ENCODE measurements at regions not wholly inside any gene's neighbourhood (a gene's known extent, or its start where the extent isn't known, plus 50 kb on each side); places are given as distances from the start of the nearest gene placed in this dataset.
A peak's percentile ranks its signal among the peaks of the same experiment; 100 is the strongest.

DNA sequence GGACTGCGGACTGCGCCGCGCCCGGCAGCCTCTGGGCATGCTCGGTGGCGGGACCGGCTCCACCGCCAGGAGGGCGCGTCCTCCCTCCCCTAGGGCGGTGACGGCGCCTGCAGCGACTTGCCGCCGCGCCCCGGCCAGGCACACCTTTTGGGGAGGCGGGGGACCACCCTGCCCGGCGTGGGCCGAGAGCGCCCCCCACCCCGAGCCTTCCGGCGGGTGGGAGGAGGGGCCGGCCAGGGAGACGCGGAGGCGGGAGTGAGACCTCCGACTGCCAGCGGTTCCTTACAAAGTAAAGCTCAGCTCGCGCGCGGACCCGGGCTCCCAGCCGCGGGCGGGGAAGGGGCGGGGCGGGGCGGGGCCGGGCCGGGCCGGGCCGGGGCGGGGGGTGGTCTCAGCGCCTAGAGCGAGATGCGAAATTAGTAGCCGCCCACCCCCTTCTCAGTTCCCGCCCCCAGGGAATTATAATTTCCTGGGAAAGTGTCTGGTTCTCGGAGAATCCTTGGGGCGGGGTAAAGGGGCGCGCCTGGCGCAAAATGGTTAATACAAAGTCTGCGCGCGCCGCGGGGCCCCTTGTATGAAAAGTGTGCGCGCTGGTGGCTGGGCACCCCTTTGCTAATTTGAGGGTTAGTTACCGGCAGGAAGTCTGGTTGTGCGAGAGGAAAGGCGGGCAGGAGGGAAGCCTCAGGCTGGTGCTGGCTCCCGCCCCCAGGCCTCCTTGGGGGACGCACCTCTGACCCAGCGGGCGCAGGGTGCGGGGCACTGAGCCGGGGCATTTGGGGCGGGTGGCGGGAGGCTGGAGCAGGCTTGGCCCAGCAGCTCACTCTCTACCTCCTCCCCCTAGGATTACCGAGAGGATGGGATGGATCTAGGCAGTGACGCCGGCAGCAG, 224.8 kb upstream of the IL12A start:
- TF ChIP-seq ESRRG (CRISPR knock-in tag; IDR thresholded peaks at IDR 0.05) (0 out of 2 replicates have a peak, but pooled peaks have one; percentile 34), ZC3H10 (CRISPR knock-in tag; IDR thresholded peaks at IDR 0.05) (no peak), CSRNP3 (CRISPR knock-in tag; IDR thresholded peaks at IDR 0.05) (peak; percentile 68; the same call in 1 of the 2 replicates), GLIS3 (CRISPR knock-in tag; IDR thresholded peaks at IDR 0.05) (no peak), ZFP3 (CRISPR knock-in tag; IDR thresholded peaks at IDR 0.05) (no peak), TCF4 (CRISPR knock-in tag; IDR thresholded peaks at IDR 0.05; ENCODE audit: borderline replicate concordance) (peak; percentile 37; the same call in 1 of the 2 replicates)
- peak; percentile 60 for ATAC-seq

DNA sequence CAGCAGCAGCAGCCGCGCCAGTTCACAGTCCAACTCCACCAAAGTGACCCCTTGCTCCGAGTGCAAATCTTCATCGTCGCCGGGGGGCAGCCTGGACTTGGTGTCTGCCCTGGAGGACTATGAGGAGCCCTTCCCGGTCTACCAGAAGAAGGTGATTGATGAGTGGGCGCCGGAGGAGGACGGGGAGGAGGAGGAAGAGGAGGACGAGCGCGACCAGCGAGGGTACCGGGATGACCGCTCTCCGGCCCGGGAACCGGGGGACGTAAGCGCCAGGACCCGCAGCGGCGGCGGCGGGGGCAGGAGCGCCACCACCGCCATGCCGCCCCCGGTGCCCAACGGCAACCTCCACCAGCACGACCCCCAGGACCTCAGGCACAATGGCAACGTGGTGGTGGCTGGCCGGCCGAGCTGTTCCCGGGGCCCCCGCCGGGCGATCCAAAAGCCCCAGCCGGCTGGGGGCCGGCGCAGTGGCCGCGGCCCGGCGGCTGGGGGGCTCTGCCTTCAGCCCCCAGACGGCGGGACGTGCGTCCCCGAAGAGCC, 224.1 kb upstream of the IL12A start:
- TF ChIP-seq, protein P1, sequence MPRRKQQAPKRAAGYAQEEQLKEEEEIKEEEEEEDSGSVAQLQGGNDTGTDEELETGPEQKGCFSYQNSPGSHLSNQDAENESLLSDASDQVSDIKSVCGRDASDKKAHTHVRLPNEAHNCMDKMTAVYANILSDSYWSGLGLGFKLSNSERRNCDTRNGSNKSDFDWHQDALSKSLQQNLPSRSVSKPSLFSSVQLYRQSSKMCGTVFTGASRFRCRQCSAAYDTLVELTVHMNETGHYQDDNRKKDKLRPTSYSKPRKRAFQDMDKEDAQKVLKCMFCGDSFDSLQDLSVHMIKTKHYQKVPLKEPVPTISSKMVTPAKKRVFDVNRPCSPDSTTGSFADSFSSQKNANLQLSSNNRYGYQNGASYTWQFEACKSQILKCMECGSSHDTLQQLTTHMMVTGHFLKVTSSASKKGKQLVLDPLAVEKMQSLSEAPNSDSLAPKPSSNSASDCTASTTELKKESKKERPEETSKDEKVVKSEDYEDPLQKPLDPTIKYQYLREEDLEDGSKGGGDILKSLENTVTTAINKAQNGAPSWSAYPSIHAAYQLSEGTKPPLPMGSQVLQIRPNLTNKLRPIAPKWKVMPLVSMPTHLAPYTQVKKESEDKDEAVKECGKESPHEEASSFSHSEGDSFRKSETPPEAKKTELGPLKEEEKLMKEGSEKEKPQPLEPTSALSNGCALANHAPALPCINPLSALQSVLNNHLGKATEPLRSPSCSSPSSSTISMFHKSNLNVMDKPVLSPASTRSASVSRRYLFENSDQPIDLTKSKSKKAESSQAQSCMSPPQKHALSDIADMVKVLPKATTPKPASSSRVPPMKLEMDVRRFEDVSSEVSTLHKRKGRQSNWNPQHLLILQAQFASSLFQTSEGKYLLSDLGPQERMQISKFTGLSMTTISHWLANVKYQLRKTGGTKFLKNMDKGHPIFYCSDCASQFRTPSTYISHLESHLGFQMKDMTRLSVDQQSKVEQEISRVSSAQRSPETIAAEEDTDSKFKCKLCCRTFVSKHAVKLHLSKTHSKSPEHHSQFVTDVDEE (CRISPR knock-in tag; IDR thresholded peaks at IDR 0.05): no peak
- no peak for TF ChIP-seq SNAI2 (CRISPR knock-in tag; IDR thresholded peaks at IDR 0.05)
- 0 out of 2 replicates have a peak, but pooled peaks have one; percentile 7 for TF ChIP-seq PATZ1 (CRISPR knock-in tag; IDR thresholded peaks at IDR 0.05; ENCODE audit: borderline replicate concordance)
- peak; percentile 0 for ATAC-seq

- peak; percentile 76 for ATAC-seq
- no peak for TF ChIP-seq ARNTL (CRISPR knock-in tag; IDR thresholded peaks at IDR 0.05; ENCODE audit: borderline replicate concordance, low read depth)
- peak; percentile 96; the same call in 1 of the 2 replicates for TF ChIP-seq PATZ1 (CRISPR knock-in tag; IDR thresholded peaks at IDR 0.05; ENCODE audit: borderline replicate concordance)
Measured at GRCh38 chr3:159765030-159765859, 223.4 kb upstream of the IL12A start.

GRCh38 chr3:159765860-159766294, 222.8 kb upstream of the IL12A start:
- no peak for TF ChIP-seq ESRRG (CRISPR knock-in tag; IDR thresholded peaks at IDR 0.05)
- TF ChIP-seq BACH2 (CRISPR knock-in tag; IDR thresholded peaks at IDR 0.05; ENCODE audit: borderline replicate concordance): no peak
- ATAC-seq: no peak

- ATAC-seq: peak; percentile 37; the same call in 2 of the 3 replicates
- TF ChIP-seq, protein P2, sequence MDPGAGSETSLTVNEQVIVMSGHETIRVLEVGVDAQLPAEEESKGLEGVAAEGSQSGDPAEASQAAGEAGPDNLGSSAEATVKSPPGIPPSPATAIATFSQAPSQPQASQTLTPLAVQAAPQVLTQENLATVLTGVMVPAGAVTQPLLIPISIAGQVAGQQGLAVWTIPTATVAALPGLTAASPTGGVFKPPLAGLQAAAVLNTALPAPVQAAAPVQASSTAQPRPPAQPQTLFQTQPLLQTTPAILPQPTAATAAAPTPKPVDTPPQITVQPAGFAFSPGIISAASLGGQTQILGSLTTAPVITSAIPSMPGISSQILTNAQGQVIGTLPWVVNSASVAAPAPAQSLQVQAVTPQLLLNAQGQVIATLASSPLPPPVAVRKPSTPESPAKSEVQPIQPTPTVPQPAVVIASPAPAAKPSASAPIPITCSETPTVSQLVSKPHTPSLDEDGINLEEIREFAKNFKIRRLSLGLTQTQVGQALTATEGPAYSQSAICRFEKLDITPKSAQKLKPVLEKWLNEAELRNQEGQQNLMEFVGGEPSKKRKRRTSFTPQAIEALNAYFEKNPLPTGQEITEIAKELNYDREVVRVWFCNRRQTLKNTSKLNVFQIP (CRISPR knock-in tag; IDR thresholded peaks at IDR 0.05; ENCODE audit: borderline replicate concordance, low read depth): no peak
- TF ChIP-seq CREB5 (CRISPR knock-in tag; IDR thresholded peaks at IDR 0.05; ENCODE audit: low read depth): no peak
- no peak for TF ChIP-seq ARNTL (CRISPR knock-in tag; IDR thresholded peaks at IDR 0.05; ENCODE audit: borderline replicate concordance, low read depth)
- TF ChIP-seq ZNF8 (CRISPR knock-in tag; IDR thresholded peaks at IDR 0.05): no peak
Measured at GRCh38 chr3:159766563-159767185, 222.0 kb upstream of the IL12A start.

Measured in SK-N-SH treated with all-trans-retinoic acid at 6 μM for 48 hours (cell line).